ENCODE measurements at regions not wholly inside any gene's neighbourhood (a gene's known extent, or its start where the extent isn't known, plus 50 kb on each side); places are given as distances from the start of the nearest gene placed in this dataset.

- peaks cover 29% of the 10 kb centered on the region for H3K4me1 Mint-ChIP-seq
- TF ChIP-seq CTCF (IDR thresholded peaks at IDR 0.05; ENCODE audit: unreplicated experiment) = no peak
- no peak overlapping the region for H3K27ac Mint-ChIP-seq
- no peak overlapping the region for H3K4me3 Mint-ChIP-seq
- peaks cover 12% of the 10 kb centered on the region for H3K27me3 Mint-ChIP-seq (ENCODE audit: low read depth)
- DNase-seq (ENCODE audit: low spot score in 2 of 2, unreplicated experiment in 2 of 2) = no peak
- no peaks in the 10 kb centered on the region for H3K36me3 Mint-ChIP-seq
- peaks cover 6% of the 10 kb centered on the region for H3K9me3 Mint-ChIP-seq
Observed at GRCh38 chr6:14786008-14786407, 459.9 kb upstream of the JARID2 start.

- H3K4me1 Mint-ChIP-seq = peaks cover 32% of the 10 kb centered on the region
- H3K36me3 Mint-ChIP-seq = no peaks in the 10 kb centered on the region
- DNase-seq (ENCODE audit: low spot score in 2 of 2, unreplicated experiment in 2 of 2) = no peak
- H3K4me3 Mint-ChIP-seq = no peak overlapping the region
- no peak for TF ChIP-seq CTCF (IDR thresholded peaks at IDR 0.05; ENCODE audit: unreplicated experiment)
- H3K9me3 Mint-ChIP-seq = peaks cover 6% of the 10 kb centered on the region
- no peak overlapping the region for H3K27ac Mint-ChIP-seq
- peaks cover 12% of the 10 kb centered on the region for H3K27me3 Mint-ChIP-seq (ENCODE audit: low read depth)
Observed at GRCh38 chr6:14786455-14786854, 459.4 kb upstream of the JARID2 start.

- TF ChIP-seq CTCF (IDR thresholded peaks at IDR 0.05; ENCODE audit: unreplicated experiment) = no peak
- DNase-seq (ENCODE audit: low spot score in 2 of 2, unreplicated experiment in 2 of 2) = no peak
- H3K9me3 Mint-ChIP-seq = peaks cover 6% of the 10 kb centered on the region
- H3K4me1 Mint-ChIP-seq = peaks cover 35% of the 10 kb centered on the region
- no peaks in the 10 kb centered on the region for H3K36me3 Mint-ChIP-seq
- no peak overlapping the region for H3K27ac Mint-ChIP-seq
- H3K27me3 Mint-ChIP-seq (ENCODE audit: low read depth) = peaks cover 12% of the 10 kb centered on the region
- H3K4me3 Mint-ChIP-seq = no peak overlapping the region
Observed at GRCh38 chr6:14787250-14787649, 458.6 kb upstream of the JARID2 start.

- H3K4me1 Mint-ChIP-seq = peaks cover 39% of the 10 kb centered on the region
- H3K36me3 Mint-ChIP-seq = no peaks in the 10 kb centered on the region
Observed at GRCh38 chr6:14787677-14788076, 458.2 kb upstream of the JARID2 start.

GRCh38 chr6:14789996-14790395 lies 455.9 kb upstream of the JARID2 start:
- Mint-ChIP-seq H3K27ac (no peak overlapping the region), H3K4me1 (peaks cover 33% of the 10 kb centered on the region)

More at GRCh38 chr6:14787677-14788076, 458.2 kb upstream of the JARID2 start:
- H3K4me3 Mint-ChIP-seq = no peak overlapping the region
- TF ChIP-seq CTCF (IDR thresholded peaks at IDR 0.05; ENCODE audit: unreplicated experiment) = no peak
- peaks cover 12% of the 10 kb centered on the region for H3K27me3 Mint-ChIP-seq (ENCODE audit: low read depth)
- no peak overlapping the region for H3K27ac Mint-ChIP-seq
- H3K9me3 Mint-ChIP-seq = peaks cover 5% of the 10 kb centered on the region
- DNase-seq (ENCODE audit: low spot score in 2 of 2, unreplicated experiment in 2 of 2) = no peak

More at GRCh38 chr6:14789996-14790395, 455.9 kb upstream of the JARID2 start:
- Mint-ChIP-seq H3K36me3 (no peaks in the 10 kb centered on the region), H3K9me3 (no peaks in the 10 kb centered on the region), H3K4me3 (no peak overlapping the region), H3K27me3 (ENCODE audit: low read depth) (peaks cover 10% of the 10 kb centered on the region)
- no peak for DNase-seq (ENCODE audit: low spot score in 2 of 2, unreplicated experiment in 2 of 2)
- no peak for TF ChIP-seq CTCF (IDR thresholded peaks at IDR 0.05; ENCODE audit: unreplicated experiment)
